Right lung (tissue), 2 donors: ENCODE measurements at regions not wholly inside any gene's neighbourhood (a gene's known extent, or its start where the extent isn't known, plus 50 kb on each side); places are given as distances from the start of the nearest gene placed in this dataset.
"Not testable (repeated sequence)": the region's sequence is repeated elsewhere in the genome, so short reads cannot be mapped to it uniquely, and the experiment has no call there.

Experiments used
- DNase-seq, 2 donors: peaks; one replicate each; pipeline ENCODE4 v3.0.0-alpha.2; 2013

DNA sequence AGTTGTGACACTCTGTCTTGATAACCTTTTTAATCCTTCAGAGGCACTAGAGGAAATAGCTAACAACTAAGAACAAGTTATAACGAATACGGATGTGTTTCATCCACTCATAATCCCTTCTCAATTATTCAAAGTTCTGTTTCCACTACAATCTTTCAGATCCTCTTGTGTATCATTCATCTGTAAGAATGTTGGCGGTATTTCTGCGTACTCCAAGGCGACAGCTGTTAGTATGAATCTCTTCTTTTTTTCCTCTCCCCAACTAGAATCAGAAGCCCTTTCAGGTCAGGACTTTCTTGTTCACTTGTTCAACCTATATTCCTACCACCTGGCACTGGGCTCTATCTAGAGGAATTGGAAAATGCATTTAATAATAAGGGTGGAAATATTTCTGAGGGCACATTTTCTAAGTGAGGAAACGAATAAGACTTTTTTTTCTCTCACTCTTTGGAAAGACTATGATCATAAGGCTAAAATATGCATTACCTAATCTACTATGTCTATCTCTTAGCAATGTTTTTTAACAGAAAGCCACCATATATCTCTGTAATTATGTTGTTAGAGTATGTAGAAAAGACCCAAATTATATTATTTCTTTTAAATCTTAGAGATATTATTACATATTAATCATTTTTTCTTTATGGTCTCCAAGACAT, 492.9 kb downstream of the PCDH20 start:
- no peak for DNase-seq

DNA sequence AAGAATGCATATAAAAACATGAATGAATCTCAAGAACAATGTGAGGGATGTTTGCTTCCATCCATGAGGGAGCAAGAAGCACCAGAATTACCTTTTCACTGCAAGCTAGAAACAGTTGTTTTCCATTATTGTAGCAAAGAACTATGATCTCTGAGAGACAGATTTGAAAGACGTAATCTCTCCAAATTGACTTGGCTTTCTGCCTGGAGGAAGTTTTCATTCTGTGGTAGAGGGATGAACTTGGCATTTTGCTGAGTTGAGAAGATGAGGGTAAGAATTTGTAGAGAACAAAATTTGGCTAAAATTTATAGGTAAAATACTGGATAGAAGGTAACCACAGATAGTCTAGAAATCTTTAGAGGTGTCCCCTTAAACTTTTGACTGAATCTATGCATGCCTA, 496.8 kb downstream of the TDRD3 start:
- DNase-seq = peak; percentile 7 to 14

DNA sequence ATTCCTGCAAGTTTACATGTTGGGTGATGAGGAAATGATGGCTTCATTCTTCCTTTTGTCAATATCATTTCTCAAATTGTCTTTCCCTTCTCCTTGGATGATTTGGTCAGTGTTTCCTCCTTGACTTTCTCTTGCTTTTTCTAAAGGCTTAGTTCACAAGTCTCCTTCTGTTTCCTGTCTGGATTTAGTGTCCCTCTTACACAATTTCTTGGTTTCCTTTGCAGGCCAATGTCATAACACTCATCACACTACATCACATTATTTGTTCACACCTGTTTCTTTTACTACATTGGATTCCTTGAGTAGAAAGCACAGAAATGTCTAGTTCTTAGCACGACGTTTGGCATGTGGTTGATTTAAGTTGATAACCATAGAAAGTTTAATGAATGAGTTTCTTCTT, 490.7 kb downstream of the TDRD3 start:
- no peak for DNase-seq

DNA sequence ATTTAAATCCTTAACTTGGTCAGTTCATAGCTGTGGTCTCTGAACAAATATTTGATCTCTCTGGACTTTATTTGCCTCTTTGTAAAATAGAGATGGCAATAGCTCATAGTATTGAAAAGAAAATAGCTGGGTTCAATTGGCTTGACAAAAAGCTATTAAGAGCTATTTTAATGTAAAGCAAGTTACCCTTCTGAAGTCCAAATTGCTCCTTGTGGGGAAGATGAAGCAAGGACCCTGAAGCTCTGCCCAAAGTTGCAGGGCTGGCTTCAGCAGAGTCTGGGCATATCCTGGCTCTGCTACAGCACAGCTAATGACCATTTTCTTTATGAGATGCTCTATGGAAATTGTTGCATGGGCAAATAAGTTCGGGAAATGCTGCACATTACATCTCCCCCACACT, 484.5 kb downstream of the TDRD3 start:
- DNase-seq = no peak

DNA sequence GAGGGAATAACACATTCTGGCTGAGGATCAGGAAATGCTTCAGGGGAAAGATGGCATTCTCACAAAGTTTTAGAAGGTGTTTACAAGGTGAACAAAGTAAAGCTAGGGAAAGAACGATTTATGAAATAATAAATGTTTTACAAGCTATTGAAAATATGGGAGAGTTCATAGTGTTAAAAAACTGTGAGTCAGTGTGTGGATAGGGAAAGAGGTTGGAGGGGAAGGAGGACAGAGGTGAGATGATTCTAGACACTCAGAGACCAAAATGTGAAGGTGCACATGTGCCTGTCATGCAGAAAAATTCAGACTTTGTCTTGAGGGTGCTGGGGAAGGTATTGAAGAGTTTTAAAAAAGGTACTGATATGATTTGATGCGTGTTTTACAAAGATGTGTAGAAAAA, 476.1 kb downstream of the TDRD3 start:
- no peak for DNase-seq

DNA sequence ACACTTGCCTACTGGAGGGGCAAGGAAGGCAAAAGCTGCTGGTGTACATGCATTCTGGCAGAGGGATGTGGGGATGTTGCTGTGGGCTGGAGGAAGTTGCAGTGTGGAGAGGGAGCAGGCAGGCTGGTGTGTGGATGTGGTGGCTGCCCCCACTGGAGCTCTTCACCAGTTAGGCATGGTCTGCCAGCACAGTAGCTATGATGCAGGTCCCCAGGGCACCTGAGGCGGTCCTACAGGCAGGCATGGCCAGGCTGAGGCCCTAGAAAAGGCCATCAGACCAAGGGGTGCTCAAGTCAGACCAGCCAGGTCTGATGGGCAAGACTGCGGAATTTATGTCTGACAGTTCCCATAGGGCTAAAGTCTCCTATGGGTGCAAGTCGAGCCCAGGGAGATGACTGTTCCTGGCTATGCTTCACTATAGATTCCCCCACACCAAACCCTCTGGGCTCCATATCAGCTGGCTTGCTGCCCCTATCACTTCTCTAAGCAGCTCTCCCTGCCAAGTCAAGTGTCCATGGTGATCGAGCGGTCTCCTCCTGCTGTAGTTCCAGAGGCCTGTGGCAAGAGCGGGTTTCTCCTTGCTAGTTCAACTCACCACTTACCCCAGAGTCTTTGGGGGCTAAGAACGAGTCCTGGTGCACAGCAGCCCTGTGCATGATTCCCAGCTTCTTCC, 473.1 kb downstream of the TDRD3 start:
- DNase-seq = no peak

DNA sequence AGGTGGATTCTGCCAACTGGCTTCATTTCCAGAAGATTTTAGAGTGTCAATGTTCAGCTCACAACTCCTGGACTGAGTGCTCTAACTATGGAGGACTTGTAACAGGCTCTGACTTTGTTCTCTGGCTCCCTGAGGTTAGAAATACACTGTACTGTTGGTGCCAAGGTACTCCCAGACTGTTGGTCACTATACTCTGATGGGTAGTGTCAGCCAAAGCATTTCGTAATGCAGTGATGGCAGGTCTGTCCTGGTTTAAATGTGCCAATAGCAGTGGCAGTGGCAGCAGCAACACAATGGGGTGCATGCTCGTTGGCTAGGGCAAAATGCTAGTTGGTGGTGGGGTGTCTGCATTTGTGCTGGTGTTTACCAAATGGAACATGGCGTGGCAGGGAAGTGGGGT, 472.2 kb downstream of the TDRD3 start:
- no peak for DNase-seq

DNA sequence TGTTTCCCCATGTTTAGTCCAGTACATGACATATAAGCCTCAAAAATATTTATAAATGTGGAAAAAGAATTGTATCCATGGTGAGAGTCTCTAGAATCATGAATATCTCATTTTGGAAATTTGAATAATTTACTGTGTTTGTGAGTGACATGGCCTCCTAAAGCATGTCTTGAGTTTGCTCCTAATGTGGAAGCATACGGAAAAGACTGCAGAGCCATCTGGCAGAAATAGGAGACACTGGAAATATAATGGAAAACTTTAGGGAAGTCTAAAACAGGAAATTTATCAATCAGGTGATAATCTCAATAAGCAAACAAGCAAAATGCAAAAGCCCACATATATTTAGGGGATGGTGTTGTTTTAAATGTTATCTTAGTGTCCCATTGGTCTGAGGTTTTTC, 465.0 kb downstream of the TDRD3 start:
- DNase-seq = no peak

DNA sequence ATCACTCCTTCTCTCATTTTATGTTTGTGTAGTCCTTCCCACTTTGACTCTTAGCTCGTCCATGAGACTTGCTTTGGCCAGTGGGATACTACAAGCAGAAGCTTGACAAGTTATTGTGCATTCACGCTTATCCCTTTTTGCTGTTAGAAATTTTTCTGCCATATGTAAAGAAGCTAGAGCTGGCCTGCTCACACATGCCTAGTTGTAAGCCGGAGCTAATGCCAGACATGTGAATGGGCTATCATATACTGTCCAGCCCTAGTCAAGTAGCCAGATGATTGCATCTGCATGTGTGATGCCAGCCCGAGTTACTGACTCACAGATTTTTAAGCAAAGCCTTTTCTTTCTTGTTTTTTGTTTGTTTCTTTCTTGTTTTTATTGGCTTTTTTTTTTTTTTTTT, 460.7 kb downstream of the TDRD3 start:
- no peak for DNase-seq

DNA sequence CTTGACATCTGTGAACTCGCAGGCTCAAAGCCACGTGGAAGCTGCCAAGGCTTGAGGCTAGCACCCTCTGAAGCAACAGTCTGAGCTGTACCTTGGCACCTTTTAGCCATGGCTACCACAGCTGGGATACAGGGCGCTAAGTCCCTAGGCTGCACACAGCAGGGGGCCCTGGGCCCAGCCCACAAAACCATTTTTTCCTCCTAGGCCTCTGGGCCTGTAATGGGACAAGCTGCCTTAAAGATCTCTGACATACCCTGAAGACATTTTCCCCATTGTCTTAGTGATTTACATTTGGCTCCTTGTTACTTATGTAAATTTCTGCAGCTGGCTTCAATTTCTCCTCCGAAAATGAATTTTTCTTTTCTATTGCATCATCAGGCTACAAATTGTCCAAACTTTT, 455.9 kb downstream of the TDRD3 start:
- DNase-seq = no peak

DNA sequence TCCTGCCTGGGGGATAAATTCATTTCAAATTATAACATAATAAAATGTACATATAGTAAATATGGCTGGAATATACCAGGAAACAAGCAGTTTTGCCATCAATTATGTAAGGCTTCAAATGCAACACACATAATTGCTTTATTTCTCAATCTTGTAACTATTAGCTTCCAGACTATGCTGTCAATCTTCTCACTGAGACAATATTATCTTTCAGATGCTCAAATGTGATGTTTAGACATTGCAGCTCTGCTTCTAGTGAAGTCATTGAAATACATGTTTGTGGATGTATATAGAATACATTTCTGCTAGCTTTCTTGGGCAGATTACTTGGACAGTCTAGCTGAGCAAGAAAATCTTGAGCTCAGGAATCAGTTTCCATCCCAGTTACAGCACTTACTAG, 454.4 kb downstream of the TDRD3 start:
- no peak for DNase-seq

DNA sequence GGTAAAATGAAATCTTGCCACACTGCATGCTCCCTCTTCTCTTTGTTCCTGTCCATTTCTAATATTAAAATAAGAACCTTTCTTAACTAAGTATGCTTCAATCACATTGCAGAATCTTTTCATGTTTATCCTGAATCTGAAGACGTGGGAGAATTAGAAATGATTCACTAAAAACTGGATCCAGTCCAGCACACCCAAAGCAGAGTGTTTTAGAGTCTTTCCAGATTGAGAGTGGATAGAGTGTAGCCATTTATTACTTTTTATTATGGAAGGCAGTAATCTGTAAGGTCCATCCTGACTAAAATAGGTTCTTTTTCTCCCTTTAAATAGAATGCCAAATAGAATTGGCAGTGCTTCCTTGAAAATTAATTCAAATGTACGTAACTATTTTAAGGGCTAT, 453.5 kb downstream of the TDRD3 start:
- peak; percentile 24 to 27 for DNase-seq

DNA sequence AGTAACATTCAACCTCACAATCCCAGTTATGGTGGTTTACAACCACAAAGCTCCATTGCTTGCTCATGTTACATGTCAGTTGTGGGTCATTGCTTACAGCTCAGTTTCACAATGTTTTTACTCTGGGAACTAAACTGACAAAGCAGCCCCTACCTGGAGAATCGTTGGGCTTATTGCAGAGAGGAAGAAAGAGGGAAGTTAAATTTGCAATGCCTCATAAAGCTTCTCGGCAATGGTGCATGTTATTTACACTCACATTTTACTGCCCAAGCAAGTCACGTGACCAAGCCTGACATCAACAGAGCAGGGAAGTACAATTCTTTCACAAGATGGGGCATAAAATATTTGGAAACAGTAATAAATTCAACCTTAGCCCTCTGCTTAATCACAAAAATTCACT, 441.6 kb downstream of the TDRD3 start:
- no peak for DNase-seq

DNA sequence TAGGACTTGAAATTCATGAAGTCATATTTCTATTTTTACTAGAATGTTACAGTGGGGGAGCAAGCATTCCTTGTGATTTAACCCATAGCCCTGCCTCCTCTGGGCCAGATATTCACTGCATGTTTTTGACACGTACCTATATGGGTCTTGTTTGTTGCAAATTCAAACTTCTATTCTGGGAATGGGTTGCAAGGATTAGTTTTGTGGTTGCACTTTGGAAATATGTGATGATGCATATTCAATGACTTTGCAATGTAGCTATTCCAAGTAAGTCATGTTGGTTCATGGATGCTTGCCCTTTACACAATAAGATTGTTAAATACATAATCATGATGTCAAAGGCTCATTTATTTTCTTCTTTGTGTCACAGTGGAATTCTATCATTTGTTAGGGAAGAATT, 440.8 kb downstream of the TDRD3 start:
- DNase-seq = no peak

DNA sequence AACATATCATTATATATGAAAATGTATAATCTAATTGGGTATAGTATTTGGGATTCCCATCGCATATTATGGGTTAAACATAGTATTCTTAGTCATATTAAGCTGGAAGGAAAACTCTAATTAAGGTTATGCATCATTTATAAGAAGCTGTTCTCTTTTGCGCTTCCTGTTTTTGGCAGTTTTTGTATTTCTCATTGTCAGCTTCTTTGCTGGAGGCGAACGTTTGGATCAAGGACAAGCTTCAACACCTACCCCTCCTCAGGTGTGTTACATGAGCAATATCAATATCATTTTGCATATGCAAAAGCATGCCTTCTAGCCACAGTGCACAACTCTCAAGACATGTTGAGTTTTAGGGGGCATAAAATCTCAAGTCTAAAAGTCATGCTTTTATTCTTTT, 439.8 kb downstream of the TDRD3 start:
- DNase-seq = no peak

DNA sequence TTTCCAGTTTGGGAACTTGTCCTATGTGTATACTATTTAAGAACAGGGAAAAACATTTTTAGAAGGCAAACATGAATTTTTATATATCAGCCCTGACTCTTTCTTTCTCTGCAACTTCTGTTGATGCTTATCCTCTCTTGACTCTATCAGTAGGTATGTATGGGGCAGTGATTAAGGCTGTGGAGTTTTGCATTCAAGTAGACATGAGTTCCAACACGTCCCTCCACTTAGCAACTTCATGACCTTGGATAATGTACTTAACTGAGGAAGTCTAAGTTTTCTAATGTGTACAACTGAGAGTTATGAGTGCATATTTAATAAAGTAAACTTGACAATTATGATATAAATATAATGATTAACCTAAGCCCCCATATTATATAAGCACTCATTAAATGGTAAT, 414.6 kb downstream of the TDRD3 start:
- DNase-seq = no peak

DNA sequence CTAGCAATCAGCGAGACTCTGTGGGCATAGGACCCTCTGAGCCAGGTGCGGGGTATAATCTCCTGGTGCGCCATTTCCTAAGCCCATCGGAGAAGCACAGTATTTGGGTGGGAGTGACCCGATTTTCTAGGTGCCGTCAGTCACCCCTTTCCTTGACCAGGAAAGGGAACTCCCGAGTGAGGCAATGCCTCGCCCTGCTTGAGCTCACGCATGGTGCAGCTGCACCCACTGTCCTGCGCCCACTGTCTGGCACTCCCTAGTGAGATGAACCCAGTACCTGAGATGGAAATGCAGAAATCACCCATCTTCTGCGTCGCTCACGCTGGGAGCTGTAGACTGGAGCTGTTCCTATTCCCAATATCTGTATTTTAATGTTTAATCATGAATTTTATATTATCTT, 408.6 kb downstream of the TDRD3 start:
- DNase-seq = not testable (repeated sequence)

DNA sequence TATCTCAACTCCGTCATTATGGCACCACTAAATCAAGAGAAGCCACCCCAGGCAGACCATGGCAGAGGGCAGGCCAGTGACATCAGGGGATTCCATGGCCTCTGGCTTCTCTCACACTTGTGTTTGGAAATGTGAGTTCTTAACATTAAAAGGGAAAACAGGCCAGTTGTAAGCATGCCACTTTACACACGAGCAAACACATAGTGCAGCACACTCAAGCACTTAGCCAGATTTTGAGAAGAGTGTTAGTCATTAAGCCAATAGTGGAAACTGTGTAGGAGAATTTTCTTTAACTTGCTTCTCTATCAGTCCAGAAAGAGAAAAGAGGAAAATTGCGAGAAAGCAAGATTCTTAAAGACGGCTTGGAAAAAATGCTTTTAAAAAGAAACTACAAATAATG, 401.5 kb downstream of the TDRD3 start:
- no peak for DNase-seq

DNA sequence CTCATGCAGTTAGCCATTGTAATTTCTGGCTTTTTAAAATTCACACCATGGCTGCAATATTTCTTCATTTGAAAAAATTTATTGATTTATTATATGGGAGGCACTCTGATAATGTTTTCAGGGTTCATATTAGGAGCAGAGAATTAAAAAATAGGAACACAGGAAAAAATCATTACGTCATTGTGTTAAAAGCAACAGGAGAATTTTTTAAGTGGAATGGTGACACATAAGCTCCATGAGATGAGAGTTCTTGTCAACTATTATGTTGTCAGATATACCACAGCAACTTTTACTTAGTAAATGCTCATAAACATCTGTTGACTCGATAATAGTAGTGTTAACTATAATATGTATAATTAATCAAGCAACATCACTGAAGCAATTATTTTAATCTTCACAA, 400.1 kb downstream of the TDRD3 start:
- no peak for DNase-seq

DNA sequence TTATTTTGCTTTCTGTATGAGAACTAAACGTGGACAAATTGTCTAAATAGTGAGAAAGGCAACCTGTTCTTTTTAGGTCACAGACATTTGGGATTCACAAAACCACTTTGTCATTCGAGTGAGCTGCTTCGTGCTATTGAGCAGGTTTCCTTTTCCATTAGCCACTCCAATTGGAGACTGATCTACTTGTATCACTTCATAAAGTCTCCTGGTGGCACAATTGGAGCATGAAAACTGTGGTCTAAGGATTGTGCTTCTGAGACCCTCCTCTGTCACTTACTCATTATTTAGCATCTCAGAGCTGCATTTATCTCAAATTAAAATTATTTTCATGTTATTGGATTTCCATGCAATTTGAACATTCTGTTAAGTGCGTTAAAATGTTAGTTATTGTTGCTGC, 397.7 kb downstream of the TDRD3 start:
- DNase-seq = no peak

DNA sequence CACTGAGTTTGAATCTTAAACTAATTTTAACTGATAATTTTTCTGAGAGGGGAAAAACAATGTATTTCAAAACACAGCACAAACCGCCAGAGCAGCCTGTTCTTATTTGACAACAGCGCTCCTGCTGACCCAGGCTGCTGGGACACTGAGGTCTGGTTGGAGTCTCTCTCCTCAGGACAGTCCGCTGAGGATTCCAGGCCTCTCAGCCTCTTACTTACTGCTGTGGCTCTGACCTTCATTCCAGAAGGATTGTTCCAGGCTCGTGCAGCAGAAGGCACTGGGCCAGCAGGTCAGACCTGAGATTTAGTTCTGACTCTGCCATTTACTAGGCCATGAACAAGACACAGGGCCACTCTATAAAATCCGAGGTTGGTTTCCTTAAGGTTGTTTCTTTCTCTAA, 393.6 kb downstream of the TDRD3 start:
- DNase-seq = no peak

DNA sequence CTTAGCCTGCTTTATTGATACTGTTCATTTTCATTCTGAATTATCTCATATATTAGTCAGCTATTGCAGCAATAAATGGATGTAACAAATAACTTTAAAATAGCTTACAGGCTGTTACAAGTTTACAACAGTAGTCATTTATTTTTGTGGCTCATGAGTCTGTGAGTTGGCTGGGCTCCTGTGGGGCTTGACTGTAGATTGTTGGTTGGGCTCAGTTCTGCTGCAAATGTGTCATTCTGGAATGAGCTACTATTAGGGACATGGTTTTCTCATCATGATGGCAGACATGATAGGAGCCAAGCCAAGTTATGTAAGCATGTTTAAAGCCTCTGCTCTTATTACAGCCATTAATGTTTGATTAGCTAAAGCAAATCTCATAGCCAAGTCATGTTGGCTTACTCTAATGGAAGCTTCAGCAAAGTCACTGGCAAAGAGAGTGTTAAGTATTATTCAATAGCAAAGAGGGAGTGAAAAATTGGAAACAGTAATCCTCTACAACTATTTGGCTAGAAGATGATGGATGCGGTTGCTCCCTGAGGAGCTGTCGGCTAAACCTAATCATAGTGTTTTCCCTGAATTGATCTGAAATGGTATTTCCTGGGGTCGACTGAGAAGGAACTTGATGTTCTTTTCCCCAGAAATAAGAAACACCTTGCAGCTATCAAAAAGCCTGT, 391.3 kb downstream of the TDRD3 start:
- DNase-seq = no peak

DNA sequence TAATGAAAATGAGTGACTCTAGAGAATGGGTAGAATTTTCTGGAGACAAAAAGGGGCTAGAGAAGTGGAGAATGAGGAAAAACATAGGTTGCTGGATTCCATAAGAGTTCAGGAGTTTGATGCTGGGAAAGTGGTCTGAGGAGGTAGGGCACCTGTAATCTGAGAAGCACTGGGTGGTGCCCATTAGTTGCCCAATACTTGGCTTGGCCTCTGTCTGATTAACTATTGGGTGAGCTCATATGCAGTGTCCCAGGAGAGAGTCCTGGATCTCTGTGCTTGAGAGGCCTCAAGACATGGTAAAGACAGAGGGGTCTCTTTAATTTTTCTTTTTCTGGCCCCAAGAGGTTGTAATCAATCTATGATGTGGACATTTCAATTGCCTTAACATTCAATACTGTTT, 390.1 kb downstream of the TDRD3 start:
- no peak for DNase-seq

DNA sequence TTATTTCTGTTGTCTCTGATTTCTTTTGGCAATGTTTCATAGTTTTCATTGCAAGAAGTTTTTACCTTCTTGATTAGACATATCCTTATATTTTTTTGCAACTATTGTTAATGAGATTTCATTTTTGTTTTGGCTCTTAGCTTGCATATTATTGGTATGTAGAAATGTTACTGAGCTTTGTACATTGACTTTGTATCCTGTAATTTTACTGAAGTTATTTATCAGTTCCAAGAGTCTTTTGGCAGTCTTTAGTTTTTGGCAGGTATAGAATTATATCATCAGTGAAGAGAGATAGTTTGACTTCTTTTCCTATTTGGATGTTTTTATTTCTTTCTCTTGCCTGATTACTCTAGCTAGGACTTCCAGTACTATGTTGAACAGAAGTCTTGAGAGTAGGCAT, 375.7 kb downstream of the TDRD3 start:
- no peak for DNase-seq
